ENCODE measurements at regions not wholly inside any gene's neighbourhood (a gene's known extent, or its start where the extent isn't known, plus 50 kb on each side); places are given as distances from the start of the nearest gene placed in this dataset.
"Not testable (repeated sequence)": the region's sequence is repeated elsewhere in the genome, so short reads cannot be mapped to it uniquely, and the experiment has no call there.

DNA sequence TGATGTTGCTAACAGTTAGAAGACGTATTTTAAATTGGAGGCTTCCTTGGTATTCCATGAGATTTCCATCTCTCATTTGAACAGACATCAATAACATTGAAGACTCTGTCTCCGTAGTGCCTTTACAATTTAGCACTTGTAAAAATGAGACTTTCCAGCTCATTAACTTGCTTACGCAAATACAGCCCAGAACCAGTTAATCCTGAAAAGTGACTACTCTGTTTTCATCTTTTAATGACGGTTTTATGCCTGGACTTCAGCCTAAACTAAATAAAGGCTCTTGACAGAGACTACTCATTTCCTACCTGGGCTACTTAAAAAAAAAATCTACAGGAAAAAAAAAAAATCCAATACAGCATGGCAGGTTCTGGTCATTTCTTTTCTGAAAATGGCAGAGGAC, 148.6 kb downstream of the LRATD1 start:
- TF ChIP-seq POLR2AphosphoS5 (IDR thresholded peaks at IDR 0.05; ENCODE audit: borderline replicate concordance, low read depth, low read length): no peak
- TF ChIP-seq EZH2 (IDR thresholded peaks at IDR 0.05): no peak
- TF ChIP-seq FOXP2 (optimal IDR thresholded peaks at IDR 0.05; ENCODE audit: control extremely low read depth, extremely low read length, insufficient read depth): no peak
- DNase-seq (ENCODE audit: low read depth, low spot score): no peak
- H3K36me3 ChIP-seq (ENCODE audit: insufficient read depth, low read length): no peaks in the 10 kb centered on the region
- H3K4me3 ChIP-seq: no peak overlapping the region
- no peaks in the 10 kb centered on the region for H3K9me3 ChIP-seq (ENCODE audit: low read depth, low read length)
- no peak overlapping the region for H3K9ac ChIP-seq (ENCODE audit: insufficient read length)
- H3K27ac ChIP-seq: no peak overlapping the region

DNA sequence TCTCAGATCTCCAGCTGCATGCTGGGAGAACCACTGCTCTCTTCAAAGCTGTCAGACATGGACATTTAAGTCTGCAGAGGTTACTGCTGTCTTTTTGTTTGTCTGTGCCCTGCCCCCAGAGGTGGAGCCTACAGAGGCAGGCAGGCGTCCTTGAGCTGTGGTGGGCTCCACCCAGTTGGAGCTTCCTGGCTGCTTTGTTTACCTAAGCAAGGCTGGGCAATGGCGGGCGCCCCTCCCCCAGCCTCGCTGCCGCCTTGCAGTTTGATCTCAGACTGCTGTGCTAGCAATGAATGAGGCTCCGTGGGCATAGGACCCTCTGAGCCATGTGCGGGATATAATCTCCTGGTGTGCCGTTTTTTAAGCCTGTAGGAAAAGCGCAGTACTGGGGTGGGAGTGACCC, 156.3 kb downstream of the LRATD1 start:
- not testable (repeated sequence) for H3K27ac ChIP-seq; H3K36me3 ChIP-seq (ENCODE audit: insufficient read depth, low read length); DNase-seq (ENCODE audit: low read depth, low spot score); H3K9ac ChIP-seq (ENCODE audit: insufficient read length); H3K4me3 ChIP-seq; H3K9me3 ChIP-seq (ENCODE audit: low read depth, low read length)

DNA sequence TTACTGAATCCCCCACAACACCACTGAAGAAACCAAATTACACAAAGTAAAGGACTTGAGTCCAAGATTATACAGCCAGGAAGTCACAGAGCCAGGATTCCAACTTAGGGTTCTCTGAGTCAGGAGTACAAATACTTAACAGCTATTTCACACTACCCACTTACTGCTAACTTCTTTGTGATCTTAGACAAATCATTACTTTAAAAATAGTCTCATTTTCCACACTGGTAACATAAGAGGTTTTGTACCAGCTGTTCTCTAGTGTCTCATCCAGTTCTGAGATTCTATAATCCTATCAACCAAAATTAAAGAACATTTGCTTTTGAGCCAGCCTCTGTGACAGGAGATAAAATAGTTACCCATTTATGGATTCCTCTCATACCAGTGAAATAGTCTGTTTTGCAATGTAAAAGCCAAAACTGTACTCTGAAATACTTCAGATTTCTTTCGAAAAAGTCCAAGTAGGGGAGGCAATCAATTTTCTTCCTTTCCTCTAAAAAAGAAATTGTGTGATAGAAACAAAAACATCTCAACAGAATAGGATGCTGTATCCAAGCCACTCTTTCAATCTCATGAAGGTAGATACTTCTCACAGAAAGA, 157.6 kb downstream of the LRATD1 start:
- DNase-seq (ENCODE audit: low read depth, low spot score): no peak
- Histone ChIP-seq H3K36me3 (ENCODE audit: insufficient read depth, low read length) (no peaks in the 10 kb centered on the region), H3K9me3 (ENCODE audit: low read depth, low read length) (no peaks in the 10 kb centered on the region), H3K9ac (ENCODE audit: insufficient read length) (no peak overlapping the region), H3K4me3 (no peak overlapping the region), H3K27ac (no peak overlapping the region)
- TF ChIP-seq POLR2AphosphoS5 (IDR thresholded peaks at IDR 0.05; ENCODE audit: borderline replicate concordance, low read depth, low read length) (no peak), EZH2 (IDR thresholded peaks at IDR 0.05) (no peak), FOXP2 (optimal IDR thresholded peaks at IDR 0.05; ENCODE audit: control extremely low read depth, extremely low read length, insufficient read depth) (no peak)

DNA sequence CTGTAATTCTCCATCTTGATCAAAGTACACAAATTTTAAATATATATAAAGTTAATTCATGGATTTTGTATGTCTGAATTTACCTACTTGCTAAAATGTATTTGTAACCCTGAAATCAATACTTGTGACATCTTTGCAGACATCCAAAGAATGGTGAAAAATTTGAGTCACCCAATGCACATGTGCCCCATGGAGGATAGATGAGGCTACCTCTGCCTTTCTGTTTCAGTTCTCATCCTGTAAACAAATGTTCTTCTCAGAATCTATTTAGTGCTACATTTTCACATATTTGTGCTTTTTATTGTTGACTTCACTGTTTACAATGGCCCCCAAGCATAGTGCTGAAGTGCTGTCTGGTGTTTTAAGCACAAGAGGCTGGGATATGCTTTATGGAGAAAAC, 171.5 kb downstream of the LRATD1 start:
- Histone ChIP-seq H3K9me3 (ENCODE audit: low read depth, low read length) (no peaks in the 10 kb centered on the region), H3K36me3 (ENCODE audit: insufficient read depth, low read length) (no peaks in the 10 kb centered on the region), H3K4me3 (no peak overlapping the region), H3K27ac (no peak overlapping the region), H3K9ac (ENCODE audit: insufficient read length) (no peak overlapping the region)
- no peak for TF ChIP-seq EZH2 (IDR thresholded peaks at IDR 0.05)
- no peak for TF ChIP-seq POLR2AphosphoS5 (IDR thresholded peaks at IDR 0.05; ENCODE audit: borderline replicate concordance, low read depth, low read length)
- no peak for TF ChIP-seq FOXP2 (optimal IDR thresholded peaks at IDR 0.05; ENCODE audit: control extremely low read depth, extremely low read length, insufficient read depth)
- DNase-seq (ENCODE audit: low read depth, low spot score): no peak

DNA sequence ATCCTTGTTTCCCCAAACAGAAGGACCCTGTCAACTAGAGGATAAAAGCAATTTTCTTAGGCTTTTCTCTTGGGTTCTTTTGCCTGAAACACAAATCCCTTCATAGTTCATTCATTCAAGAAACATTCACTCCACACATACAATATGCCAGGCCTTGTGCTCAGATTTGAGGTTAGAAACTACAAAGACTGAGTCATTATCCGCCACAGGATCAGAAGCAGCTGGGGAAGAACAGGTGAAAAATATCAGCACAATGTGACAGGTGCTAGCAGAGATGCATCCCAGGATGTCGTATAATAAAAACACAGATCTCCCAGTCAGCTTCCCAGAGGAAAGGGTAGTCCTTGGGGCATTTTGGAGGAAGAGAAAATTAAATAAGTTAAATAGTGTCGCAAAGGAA, 172.4 kb downstream of the LRATD1 start:
- DNase-seq (ENCODE audit: low read depth, low spot score): no peak
- H3K27ac ChIP-seq: no peak overlapping the region
- H3K9me3 ChIP-seq (ENCODE audit: low read depth, low read length): no peaks in the 10 kb centered on the region
- TF ChIP-seq FOXP2 (optimal IDR thresholded peaks at IDR 0.05; ENCODE audit: control extremely low read depth, extremely low read length, insufficient read depth): no peak
- TF ChIP-seq POLR2AphosphoS5 (IDR thresholded peaks at IDR 0.05; ENCODE audit: borderline replicate concordance, low read depth, low read length): no peak
- TF ChIP-seq EZH2 (IDR thresholded peaks at IDR 0.05): no peak
- H3K4me3 ChIP-seq: no peak overlapping the region
- H3K9ac ChIP-seq (ENCODE audit: insufficient read length): no peak overlapping the region
- no peaks in the 10 kb centered on the region for H3K36me3 ChIP-seq (ENCODE audit: insufficient read depth, low read length)

DNA sequence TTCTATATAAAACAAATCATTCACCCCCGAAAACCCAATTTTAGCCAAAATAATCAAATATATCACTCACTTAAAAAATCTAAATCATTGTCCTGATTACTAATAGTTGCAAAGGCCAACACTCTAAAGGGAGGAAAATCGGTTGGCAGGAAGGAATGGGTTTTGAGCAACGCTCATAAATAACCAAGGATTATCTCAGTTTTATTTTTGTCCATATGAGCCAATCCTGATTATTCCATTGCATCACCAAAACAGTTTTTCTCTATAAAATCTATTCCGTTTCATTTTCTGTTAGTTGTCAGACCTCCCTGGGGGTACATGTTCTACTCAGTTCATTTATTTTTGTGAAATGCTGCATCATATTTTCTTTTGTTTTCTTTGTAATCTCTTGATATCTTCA, 174.1 kb downstream of the LRATD1 start:
- DNase-seq (ENCODE audit: low read depth, low spot score): no peak
- Histone ChIP-seq H3K4me3 (no peak overlapping the region), H3K9me3 (ENCODE audit: low read depth, low read length) (no peaks in the 10 kb centered on the region), H3K36me3 (ENCODE audit: insufficient read depth, low read length) (no peaks in the 10 kb centered on the region), H3K9ac (ENCODE audit: insufficient read length) (no peak overlapping the region), H3K27ac (no peak overlapping the region)
- no peak for TF ChIP-seq FOXP2 (optimal IDR thresholded peaks at IDR 0.05; ENCODE audit: control extremely low read depth, extremely low read length, insufficient read depth)
- no peak for TF ChIP-seq EZH2 (IDR thresholded peaks at IDR 0.05)
- TF ChIP-seq POLR2AphosphoS5 (IDR thresholded peaks at IDR 0.05; ENCODE audit: borderline replicate concordance, low read depth, low read length): no peak

DNA sequence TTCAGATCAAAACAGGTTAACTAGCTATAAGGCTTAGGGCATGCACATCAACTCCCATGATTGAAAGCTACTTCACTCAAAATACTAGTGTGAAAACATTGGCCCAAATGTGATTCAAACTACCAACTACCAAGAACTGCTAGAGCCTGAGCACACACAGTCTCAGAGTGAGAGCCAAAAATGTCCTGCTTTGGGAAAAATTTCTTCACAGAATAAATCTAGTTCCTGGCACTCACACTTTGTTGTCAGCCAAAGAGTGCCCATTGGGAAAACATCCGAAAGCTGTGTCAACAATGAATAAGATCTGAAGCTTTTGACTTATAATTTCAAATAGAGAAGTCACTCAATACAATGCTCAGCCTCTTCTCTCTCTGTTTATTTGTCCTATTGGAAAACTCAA, 182.7 kb downstream of the LRATD1 start:
- TF ChIP-seq FOXP2 (optimal IDR thresholded peaks at IDR 0.05; ENCODE audit: control extremely low read depth, extremely low read length, insufficient read depth) (no peak), EZH2 (IDR thresholded peaks at IDR 0.05) (no peak), POLR2AphosphoS5 (IDR thresholded peaks at IDR 0.05; ENCODE audit: borderline replicate concordance, low read depth, low read length) (no peak)
- DNase-seq (ENCODE audit: low read depth, low spot score): no peak
- no peak overlapping the region for H3K4me3 ChIP-seq
- no peaks in the 10 kb centered on the region for H3K36me3 ChIP-seq (ENCODE audit: insufficient read depth, low read length)
- H3K27ac ChIP-seq: no peak overlapping the region
- H3K9ac ChIP-seq (ENCODE audit: insufficient read length): no peak overlapping the region
- H3K9me3 ChIP-seq (ENCODE audit: low read depth, low read length): no peaks in the 10 kb centered on the region

DNA sequence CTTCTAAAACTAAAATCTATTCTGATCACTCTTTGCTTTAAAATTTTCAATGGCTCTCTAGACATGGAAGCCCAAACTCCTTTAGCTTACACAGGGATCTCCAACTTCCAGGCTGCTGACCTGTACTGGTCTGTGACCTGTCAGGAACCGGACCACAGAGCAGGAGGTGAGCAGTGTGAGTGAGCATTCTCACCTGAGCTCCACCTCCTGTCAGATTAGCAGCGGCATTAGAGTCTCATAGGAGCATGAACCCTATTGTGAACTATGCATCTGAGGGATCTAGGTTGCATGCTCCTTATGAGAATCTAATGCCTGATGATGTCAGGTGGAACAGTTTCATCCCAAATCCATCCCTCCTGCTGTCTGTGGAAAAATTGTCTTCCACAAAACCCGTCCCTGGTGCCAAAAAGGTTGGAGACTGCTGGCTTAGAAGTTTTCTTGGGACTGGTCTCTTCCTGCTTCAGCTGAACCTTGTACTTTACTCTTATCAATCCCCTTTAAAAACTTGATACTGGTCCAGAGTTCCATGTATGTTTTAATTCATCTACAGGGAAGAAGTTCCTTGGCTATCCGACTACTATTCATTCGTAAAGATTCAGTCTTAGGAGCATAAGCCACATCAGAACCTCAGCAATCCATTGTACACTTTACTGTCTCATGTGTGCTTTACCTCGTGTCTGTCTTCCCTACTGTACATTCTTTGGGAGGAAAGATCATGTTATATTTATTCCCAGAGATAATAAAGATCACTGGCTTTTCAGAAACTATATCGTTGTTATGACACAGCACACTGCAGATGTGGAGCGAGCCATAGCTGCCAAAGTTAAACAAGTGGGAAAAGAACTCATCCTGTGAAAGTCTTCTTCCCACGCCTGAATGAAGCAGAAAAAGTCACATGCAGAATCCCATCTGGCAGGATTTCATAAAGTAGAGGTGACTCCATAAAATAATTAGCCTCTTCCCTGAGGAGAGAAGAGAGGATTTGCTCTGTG, 183.8 kb downstream of the LRATD1 start:
- no peak overlapping the region for H3K9ac ChIP-seq (ENCODE audit: insufficient read length)

More for the DNA sequence above, 183.8 kb downstream of the LRATD1 start:
- Histone ChIP-seq H3K36me3 (ENCODE audit: insufficient read depth, low read length) (no peaks in the 10 kb centered on the region), H3K9me3 (ENCODE audit: low read depth, low read length) (no peaks in the 10 kb centered on the region), H3K27ac (no peak overlapping the region), H3K4me3 (no peak overlapping the region)
- TF ChIP-seq FOXP2 (optimal IDR thresholded peaks at IDR 0.05; ENCODE audit: control extremely low read depth, extremely low read length, insufficient read depth) (no peak), POLR2AphosphoS5 (IDR thresholded peaks at IDR 0.05; ENCODE audit: borderline replicate concordance, low read depth, low read length) (no peak), EZH2 (IDR thresholded peaks at IDR 0.05) (no peak)
- DNase-seq (ENCODE audit: low read depth, low spot score): no peak
